ENCODE measurements at regions not wholly inside any gene's neighbourhood (a gene's known extent, or its start where the extent isn't known, plus 50 kb on each side); places are given as distances from the start of the nearest gene placed in this dataset.

- DNase-seq (ENCODE audit: low read depth in 2 of 2), result no peak
- no peak for TF ChIP-seq CTCF (IDR thresholded peaks at IDR 0.05; ENCODE audit: low read depth, low read length)
Measured at GRCh38 chr6:50958148-50958697, 139.6 kb downstream of the TFAP2B start.

GRCh38 chr6:50959081-50959641 is 140.5 kb downstream of the TFAP2B start:
- no peak overlapping the region for H3K4me3 ChIP-seq (replicated peaks in 1 of 2; ENCODE audit: low read depth in 2 of 2, low read length in 2 of 2)
- TF ChIP-seq CTCF (IDR thresholded peaks at IDR 0.05; ENCODE audit: low read depth, low read length), result no peak
- DNase-seq (ENCODE audit: low read depth in 2 of 2), result no peak

More at GRCh38 chr6:50958148-50958697, 139.6 kb downstream of the TFAP2B start:
- no peak overlapping the region for H3K4me3 ChIP-seq (replicated peaks in 1 of 2; ENCODE audit: low read depth in 2 of 2, low read length in 2 of 2)

- no peak for TF ChIP-seq CTCF (IDR thresholded peaks at IDR 0.05; ENCODE audit: low read depth, low read length)
- no peak overlapping the region for H3K4me3 ChIP-seq (replicated peaks in 1 of 2; ENCODE audit: low read depth in 2 of 2, low read length in 2 of 2)
- DNase-seq (ENCODE audit: low read depth in 2 of 2), result no peak
Measured at GRCh38 chr6:50961611-50962010, 142.9 kb downstream of the TFAP2B start.

GRCh38 chr6:50962213-50962759 is 143.6 kb downstream of the TFAP2B start:
- DNase-seq (ENCODE audit: low read depth in 2 of 2), result no peak
- no peak for TF ChIP-seq CTCF (IDR thresholded peaks at IDR 0.05; ENCODE audit: low read depth, low read length)
- no peak overlapping the region for H3K4me3 ChIP-seq (replicated peaks in 1 of 2; ENCODE audit: low read depth in 2 of 2, low read length in 2 of 2)

- H3K4me3 ChIP-seq (replicated peaks in 1 of 2; ENCODE audit: low read depth in 2 of 2, low read length in 2 of 2), result no peak overlapping the region
- no peak for DNase-seq (ENCODE audit: low read depth in 2 of 2)
- TF ChIP-seq CTCF (IDR thresholded peaks at IDR 0.05; ENCODE audit: low read depth, low read length), result no peak
Measured at GRCh38 chr6:50963952-50964351, 145.3 kb downstream of the TFAP2B start.

- TF ChIP-seq CTCF (IDR thresholded peaks at IDR 0.05; ENCODE audit: low read depth, low read length), result no peak
- no peak overlapping the region for H3K4me3 ChIP-seq (replicated peaks in 1 of 2; ENCODE audit: low read depth in 2 of 2, low read length in 2 of 2)
- DNase-seq (ENCODE audit: low read depth in 2 of 2), result no peak
Measured at GRCh38 chr6:50965495-50965894, 146.8 kb downstream of the TFAP2B start.
